Stimulated activated naive B cell treated with anti-CD40 and anti-IgM and Interleukin-4, amounts not matched to agents 10 μg/mL and 1 μg/mL and 100 μg/mL, for 72 hours (primary cell): ENCODE measurements at regions not wholly inside any gene's neighbourhood (a gene's known extent, or its start where the extent isn't known, plus 50 kb on each side); places are given as distances from the start of the nearest gene placed in this dataset.
A peak's percentile ranks its signal among the peaks of the same experiment; 100 is the strongest.

Experiments used
- ATAC-seq, 2 donors: fragments of 150-1000 bp; cut with Tn5 transposase; replicated peaks; 2 replicates each; pipeline ENCODE4 v1.10.0; 2021; ENCODE audit warnings: moderate library complexity in 1 of 2
- DNase-seq: peaks from one replicate; pipeline ENCODE4 v3.0.0; 2021
- H3K27ac Mint-ChIP-seq: one replicate; pipeline ENCODE4 v1.8.0; 2022; ENCODE audit warnings: mild to moderate bottlenecking, mixed read lengths
- H3K27me3 Mint-ChIP-seq, 2 donors: one replicate each; pipeline ENCODE4 v1.8.0; 2022; ENCODE audit warnings: mixed read lengths in 2 of 2
- H3K36me3 Mint-ChIP-seq, 2 donors: one replicate each; pipeline ENCODE4 v1.8.0; 2022; ENCODE audit warnings: mixed read lengths in 2 of 2, mild to moderate bottlenecking in 1 of 2
- H3K4me1 Mint-ChIP-seq, 2 donors: one replicate each; pipeline ENCODE4 v1.8.0; 2022; ENCODE audit warnings: mixed read lengths in 2 of 2, mild to moderate bottlenecking in 1 of 2
- H3K4me3 Mint-ChIP-seq, 2 donors: one replicate each; pipeline ENCODE4 v1.8.0; 2022; ENCODE audit warnings: mild to moderate bottlenecking in 2 of 2, mixed read lengths in 2 of 2, moderate library complexity in 1 of 2
- H3K9me3 Mint-ChIP-seq, 2 donors: one replicate each; pipeline ENCODE4 v1.8.0; 2022; ENCODE audit warnings: mixed read lengths in 2 of 2, mild to moderate bottlenecking in 1 of 2

DNA sequence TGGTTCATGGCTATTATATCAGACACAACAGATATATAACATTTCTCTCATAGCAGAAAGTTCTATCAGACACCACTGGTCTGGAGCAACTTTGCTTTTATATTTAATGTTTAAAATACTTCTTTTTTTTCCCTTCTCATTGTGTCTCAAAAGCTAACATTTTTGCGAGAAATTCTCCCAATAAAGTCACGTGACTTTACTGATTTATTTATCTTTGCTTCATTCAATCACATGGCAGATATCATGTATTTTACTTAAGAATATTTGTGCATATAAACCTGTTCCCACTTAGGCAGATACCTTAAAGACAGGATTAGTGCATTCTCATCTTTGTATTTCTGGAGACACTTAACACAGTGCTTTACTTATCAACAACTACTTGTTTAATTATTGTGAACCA, 1093.1 kb upstream of the LRRN3 start:
- H3K36me3 Mint-ChIP-seq, result no peaks in the 10 kb centered on the region
- no peaks in the 10 kb centered on the region for H3K4me1 Mint-ChIP-seq
- no peaks in the 10 kb centered on the region for H3K27me3 Mint-ChIP-seq
- H3K4me3 Mint-ChIP-seq, result no peak overlapping the region
- H3K9me3 Mint-ChIP-seq, result no peaks in the 10 kb centered on the region
- DNase-seq (no peak), ATAC-seq (no peak)
- no peak overlapping the region for H3K27ac Mint-ChIP-seq

DNA sequence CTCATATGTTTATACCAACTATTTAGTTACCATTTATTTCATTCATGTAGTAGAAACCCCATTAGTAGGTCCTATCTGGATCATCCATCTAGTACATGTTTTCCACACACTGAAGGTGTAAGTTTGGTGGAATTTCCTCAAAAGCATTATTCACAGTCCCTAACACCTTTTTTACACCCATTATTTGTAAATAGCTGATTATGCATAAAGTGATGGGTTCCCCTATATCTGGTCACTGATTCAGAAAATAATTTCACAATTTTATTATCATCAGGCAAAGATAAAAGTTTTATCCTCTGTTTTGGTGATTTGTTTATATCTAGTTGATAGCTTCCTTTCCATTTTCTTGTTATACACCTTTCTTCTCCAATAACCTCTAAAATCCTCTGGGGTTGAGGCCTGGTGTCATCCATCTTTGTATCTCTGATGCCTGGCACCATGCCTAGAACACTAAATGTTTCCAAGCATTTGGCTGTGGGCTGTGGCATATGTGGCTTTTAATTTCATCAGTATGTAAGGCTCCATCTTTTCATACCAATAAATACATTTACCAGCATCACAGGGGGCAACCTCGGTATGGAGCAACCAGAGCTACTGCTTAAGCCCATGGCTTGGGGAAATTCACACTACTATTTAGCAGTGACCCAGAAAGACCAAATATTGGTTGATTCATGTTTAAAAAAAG, 1089.5 kb upstream of the LRRN3 start:
- no peaks in the 10 kb centered on the region for H3K36me3 Mint-ChIP-seq
- H3K27ac Mint-ChIP-seq, result no peak overlapping the region
- H3K9me3 Mint-ChIP-seq, result no peaks in the 10 kb centered on the region
- DNase-seq, result no peak
- no peak overlapping the region for H3K4me3 Mint-ChIP-seq
- H3K4me1 Mint-ChIP-seq, result no peaks in the 10 kb centered on the region
- H3K27me3 Mint-ChIP-seq, result no peaks in the 10 kb centered on the region
- no peak for ATAC-seq

DNA sequence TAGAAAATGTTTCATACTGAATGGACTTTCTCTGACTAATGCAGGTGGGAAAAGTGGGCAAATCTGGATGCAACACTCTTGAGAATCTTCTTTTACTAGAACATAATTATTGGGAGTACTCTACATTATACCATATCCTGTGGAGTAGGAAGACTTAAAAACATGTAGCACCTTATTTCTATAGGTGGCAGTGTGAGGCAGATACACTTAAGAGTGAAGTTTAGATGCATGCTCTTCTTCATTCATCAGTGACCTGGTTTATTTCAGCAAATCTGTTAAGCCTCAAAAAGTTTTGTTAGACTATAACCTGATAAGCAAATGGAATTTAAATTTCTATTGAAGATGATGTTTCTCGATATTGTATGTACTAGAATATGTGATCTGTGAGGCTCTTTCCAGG, 1087.1 kb upstream of the LRRN3 start:
- Mint-ChIP-seq H3K4me1 (no peaks in the 10 kb centered on the region), H3K9me3 (no peaks in the 10 kb centered on the region), H3K27ac (no peak overlapping the region), H3K36me3 (no peaks in the 10 kb centered on the region), H3K4me3 (no peak overlapping the region), H3K27me3 (no peaks in the 10 kb centered on the region)
- DNase-seq (no peak), ATAC-seq (no peak)

DNA sequence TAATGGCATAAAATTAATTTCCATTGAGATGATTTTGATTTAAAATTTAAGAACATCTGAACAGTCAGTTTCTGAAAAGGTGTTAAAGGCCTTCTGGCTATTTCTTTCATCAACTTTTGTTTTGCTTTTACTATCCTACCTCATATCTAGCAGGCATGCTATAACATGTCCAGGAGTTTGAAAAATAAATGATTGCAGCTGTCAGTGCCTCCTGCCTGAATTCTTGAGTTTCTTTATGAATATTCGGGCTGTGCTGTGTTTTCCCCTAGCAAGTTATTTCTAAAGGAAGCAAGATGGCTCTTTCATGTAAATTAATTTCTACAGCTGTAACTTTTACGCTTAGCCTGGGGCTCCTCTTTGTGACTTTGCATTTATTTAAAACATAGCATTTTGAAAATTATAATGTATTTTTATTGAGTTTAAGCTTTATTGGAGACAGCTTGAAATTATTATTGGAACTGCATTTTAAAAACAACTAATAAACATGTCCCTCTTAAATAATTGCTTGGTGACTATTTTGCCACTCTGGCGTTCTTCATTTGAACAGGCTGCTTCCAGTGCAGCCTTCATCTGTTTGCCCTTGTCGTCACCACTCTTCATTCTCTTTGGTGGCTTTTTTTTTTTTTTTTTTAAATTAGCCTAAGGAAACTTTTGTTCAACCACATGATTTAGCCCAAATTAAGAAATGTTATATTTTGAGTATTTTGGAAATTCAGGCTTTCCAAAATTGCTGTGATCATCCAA, 1083.4 kb upstream of the LRRN3 start:
- Mint-ChIP-seq H3K36me3 (no peaks in the 10 kb centered on the region), H3K27me3 (no peaks in the 10 kb centered on the region), H3K4me3 (no peak overlapping the region), H3K9me3 (no peaks in the 10 kb centered on the region), H3K4me1 (no peaks in the 10 kb centered on the region), H3K27ac (no peak overlapping the region)
- ATAC-seq (no peak), DNase-seq (no peak)

DNA sequence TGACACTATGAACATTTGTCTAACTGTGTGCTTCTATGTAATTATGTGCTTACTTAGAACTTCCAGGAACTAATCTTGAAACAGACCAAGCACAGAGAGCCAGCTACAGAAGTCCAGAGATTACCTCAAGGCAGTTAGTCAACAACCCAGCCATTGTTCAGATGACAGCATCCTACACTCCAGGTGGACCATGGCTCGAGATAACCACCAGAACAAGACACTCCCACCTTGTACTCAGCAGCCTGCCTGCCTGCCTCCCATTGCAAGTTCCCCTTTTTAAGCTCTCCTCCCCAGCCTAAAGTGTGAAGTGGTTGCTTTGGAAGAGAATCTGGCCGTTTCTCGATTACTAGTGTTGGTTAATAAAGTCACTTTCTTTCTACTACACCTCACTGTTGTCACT, 1080.6 kb upstream of the LRRN3 start:
- H3K9me3 Mint-ChIP-seq, result no peaks in the 10 kb centered on the region
- H3K27me3 Mint-ChIP-seq, result no peaks in the 10 kb centered on the region
- no peak overlapping the region for H3K27ac Mint-ChIP-seq
- ATAC-seq (no peak), DNase-seq (no peak)
- H3K4me1 Mint-ChIP-seq, result no peaks in the 10 kb centered on the region
- H3K4me3 Mint-ChIP-seq, result no peak overlapping the region
- no peaks in the 10 kb centered on the region for H3K36me3 Mint-ChIP-seq

DNA sequence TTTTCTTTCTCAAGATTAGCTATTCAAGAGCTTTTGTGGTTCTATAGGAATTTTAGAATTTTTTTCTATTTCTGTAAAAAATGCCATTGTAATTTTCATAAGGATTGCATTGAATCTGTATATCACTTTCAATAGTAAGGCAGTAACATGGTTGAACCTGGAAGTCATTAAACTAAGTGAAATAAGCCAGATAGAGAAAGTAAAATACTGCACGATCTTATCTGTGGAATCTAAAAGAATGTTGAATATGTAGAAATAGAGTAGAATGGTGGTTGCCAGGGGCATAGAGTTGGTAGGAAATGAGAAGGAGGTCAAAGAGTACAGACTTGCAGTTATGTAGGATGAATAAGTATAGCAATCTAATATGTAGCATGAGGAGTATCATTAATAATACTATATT, 1073.5 kb upstream of the LRRN3 start:
- Mint-ChIP-seq H3K9me3 (peaks cover 0 to 6% of the 10 kb centered on the region in 2 donors), H3K4me1 (no peaks in the 10 kb centered on the region), H3K4me3 (no peak overlapping the region), H3K36me3 (no peaks in the 10 kb centered on the region), H3K27ac (no peak overlapping the region), H3K27me3 (no peaks in the 10 kb centered on the region)
- ATAC-seq, result no peak
- DNase-seq, result no peak

DNA sequence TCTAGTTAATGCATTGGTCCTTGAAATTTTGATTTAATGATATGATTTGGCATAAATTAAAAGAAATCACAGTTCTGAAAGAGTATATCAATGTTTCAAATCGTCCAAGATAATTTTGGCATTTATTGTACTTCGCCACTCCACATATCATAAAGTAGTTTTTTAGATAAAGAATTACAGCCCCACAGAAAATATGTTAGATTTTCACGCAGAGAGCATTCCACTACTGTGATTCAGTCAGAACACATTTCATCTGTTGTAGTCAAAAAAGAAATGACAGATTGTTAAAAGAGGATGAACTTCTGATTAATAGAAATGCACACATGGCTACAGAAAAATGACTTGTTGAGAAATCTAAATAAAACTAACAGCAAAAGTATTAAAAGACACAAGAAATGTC, 1063.5 kb upstream of the LRRN3 start:
- Mint-ChIP-seq H3K27ac (no peak overlapping the region), H3K4me1 (no peaks in the 10 kb centered on the region), H3K36me3 (no peaks in the 10 kb centered on the region), H3K4me3 (no peak overlapping the region), H3K27me3 (no peaks in the 10 kb centered on the region), H3K9me3 (peaks cover 0 to 3% of the 10 kb centered on the region in 2 donors)
- DNase-seq (no peak), ATAC-seq (no peak)

DNA sequence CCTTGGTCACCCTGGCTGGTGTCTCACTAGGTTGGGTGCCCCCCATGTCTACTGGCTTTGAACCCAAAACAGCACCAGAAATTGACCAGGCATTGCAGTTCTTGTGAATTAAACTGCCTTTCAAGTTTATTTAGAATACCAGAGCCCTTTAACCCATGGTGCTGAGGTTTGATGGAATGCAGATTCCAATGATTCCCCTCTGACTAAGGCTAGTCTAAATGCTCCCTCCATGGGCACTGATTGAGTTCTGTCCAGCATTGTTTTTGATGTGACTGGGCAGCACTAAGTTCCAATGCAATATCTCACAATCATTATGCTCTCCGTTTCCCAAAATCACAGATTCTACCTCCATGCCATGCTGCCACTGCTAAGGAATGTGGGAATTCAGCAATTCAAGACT, 1047.4 kb upstream of the LRRN3 start:
- DNase-seq (no peak), ATAC-seq (no peak)

DNA sequence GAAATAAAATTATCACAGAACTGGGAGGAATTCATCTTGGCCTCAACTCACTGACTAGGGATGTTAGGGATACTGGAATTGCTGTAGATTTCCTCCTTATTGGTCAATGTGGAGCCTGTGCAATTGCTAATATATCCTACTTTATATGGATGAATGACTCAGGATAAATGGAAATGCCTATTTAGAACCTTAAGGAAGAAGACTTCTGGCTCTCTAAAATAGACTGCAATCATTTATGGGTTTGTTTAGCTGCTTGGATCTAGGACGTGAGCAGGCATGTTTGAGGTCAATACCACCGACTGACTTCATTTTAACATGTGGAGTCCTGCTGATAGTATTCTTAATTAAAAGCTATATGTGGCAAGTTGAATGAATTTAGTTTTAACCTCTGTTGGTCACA, 1040.1 kb upstream of the LRRN3 start:
- Mint-ChIP-seq H3K4me1 (no peaks in the 10 kb centered on the region), H3K27me3 (no peaks in the 10 kb centered on the region), H3K27ac (no peak overlapping the region), H3K36me3 (no peaks in the 10 kb centered on the region), H3K9me3 (peaks cover 0 to 4% of the 10 kb centered on the region in 2 donors), H3K4me3 (no peak overlapping the region)
- ATAC-seq, result no peak
- DNase-seq, result no peak

More for the DNA sequence above, 1047.4 kb upstream of the LRRN3 start:
- Mint-ChIP-seq H3K36me3 (no peaks in the 10 kb centered on the region), H3K9me3 (peaks cover 0 to 4% of the 10 kb centered on the region in 2 donors), H3K4me1 (no peaks in the 10 kb centered on the region), H3K27me3 (no peaks in the 10 kb centered on the region), H3K4me3 (no peak overlapping the region), H3K27ac (no peak overlapping the region)

DNA sequence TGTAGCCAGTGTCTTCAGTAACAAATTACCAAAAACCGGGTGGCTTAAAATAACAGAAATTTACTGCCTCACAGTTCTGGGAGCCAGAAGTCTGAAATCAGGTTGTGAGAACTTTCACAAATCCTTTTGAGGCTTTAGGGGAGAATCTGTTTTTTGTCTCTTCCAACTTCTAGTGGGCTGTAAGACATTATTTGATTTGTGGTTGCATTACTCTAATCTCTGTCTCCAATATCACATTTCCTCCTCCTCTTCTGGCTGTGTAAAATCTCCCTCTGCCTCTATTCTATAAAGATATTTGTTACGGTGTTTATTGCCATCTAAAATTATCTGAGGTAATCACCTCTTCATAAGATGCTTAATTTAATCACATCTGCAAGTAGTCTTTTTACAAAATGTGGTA, 1039.6 kb upstream of the LRRN3 start:
- no peaks in the 10 kb centered on the region for H3K4me1 Mint-ChIP-seq
- no peaks in the 10 kb centered on the region for H3K27me3 Mint-ChIP-seq
- ATAC-seq, result no peak

DNA sequence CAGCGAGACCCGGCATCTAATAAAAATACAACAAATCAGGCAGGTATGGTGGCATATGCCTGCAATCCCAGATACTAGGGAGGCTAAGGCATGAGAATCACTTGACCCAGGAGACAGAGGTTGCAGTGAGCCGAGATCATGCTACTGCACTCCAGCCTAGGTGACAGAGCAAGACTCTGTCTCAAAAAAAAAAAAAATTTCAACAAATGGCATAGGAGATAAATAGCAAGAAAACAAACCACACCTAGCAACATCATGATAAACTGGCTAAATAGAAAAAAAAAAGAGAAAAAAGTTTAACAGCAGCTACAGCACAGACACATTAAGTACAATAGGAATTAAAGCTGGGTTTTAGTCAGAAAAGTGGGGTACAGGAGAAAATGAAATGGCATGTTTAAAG, 1034.6 kb upstream of the LRRN3 start:
- H3K4me1 Mint-ChIP-seq, result no peaks in the 10 kb centered on the region
- H3K9me3 Mint-ChIP-seq, result no peaks in the 10 kb centered on the region
- no peak overlapping the region for H3K27ac Mint-ChIP-seq
- no peak for ATAC-seq
- no peak overlapping the region for H3K4me3 Mint-ChIP-seq
- no peaks in the 10 kb centered on the region for H3K36me3 Mint-ChIP-seq
- DNase-seq, result no peak
- H3K27me3 Mint-ChIP-seq, result no peaks in the 10 kb centered on the region

More for the DNA sequence above, 1039.6 kb upstream of the LRRN3 start:
- Mint-ChIP-seq H3K27ac (no peak overlapping the region), H3K4me3 (no peak overlapping the region), H3K9me3 (peaks cover 0 to 4% of the 10 kb centered on the region in 2 donors), H3K36me3 (no peaks in the 10 kb centered on the region)
- DNase-seq, result no peak

DNA sequence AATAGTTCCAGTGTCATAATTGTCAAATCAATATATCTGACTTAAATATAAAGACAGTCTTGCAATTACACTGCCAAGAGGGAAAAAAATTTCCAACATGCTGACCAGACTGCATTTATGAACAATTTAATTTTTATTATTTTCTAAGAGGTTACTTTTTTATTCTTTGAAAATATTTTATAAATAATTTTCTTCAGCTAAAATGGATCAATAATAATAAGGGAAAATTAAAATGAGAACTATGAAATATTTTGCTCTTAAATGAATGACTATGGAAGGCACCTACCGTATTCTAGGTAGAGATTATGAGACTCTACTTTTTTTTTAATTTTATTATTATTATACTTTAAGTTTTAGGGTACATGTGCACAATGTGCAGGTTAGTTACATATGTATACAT, 1032.5 kb upstream of the LRRN3 start:
- DNase-seq (no peak), ATAC-seq (no peak)
- Mint-ChIP-seq H3K27me3 (no peaks in the 10 kb centered on the region), H3K27ac (no peak overlapping the region), H3K9me3 (no peaks in the 10 kb centered on the region), H3K36me3 (no peaks in the 10 kb centered on the region), H3K4me1 (no peaks in the 10 kb centered on the region), H3K4me3 (no peak overlapping the region)

DNA sequence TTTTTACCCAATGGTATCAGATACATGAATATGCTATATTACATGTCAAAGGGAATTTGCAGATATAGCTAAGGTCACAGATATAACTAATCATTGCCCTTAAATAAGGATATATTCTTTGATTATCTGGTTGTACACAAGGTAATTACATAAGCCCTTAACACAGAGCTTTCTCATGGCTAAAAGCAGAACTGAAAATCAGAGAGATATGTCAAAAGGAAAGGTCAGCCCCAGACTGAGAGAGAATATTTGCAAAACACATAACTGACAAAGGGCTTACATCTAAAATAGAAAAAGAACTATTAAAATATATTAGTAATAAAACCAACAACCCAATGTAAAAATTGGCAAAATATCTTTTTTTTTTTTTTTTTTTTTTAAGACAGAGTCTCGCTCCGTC, 1029.5 kb upstream of the LRRN3 start:
- Mint-ChIP-seq H3K27me3 (no peaks in the 10 kb centered on the region), H3K36me3 (no peaks in the 10 kb centered on the region), H3K9me3 (peaks cover 0 to 3% of the 10 kb centered on the region in 2 donors), H3K4me1 (no peaks in the 10 kb centered on the region), H3K4me3 (no peak overlapping the region), H3K27ac (no peak overlapping the region)
- DNase-seq (no peak), ATAC-seq (peak; percentile 43 to 51)

DNA sequence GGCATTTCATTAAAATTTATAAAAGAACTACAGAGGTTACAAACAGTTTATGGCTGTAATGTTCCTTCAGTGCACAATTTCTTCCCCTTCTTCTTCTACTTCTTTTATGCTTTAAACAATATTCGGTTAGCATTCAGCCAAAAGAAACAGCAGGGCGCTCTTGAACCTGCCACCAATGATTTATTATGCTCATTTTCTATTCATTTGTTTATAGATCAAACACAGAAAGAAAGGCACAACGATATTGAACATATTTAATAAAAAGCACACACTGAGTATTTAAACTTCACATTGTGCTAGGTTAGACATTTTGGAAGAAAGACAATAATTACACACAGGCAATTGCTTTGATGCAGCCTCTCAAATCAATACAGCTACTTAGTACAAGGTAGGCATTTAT, 1025.8 kb upstream of the LRRN3 start:
- H3K27ac Mint-ChIP-seq, result no peak overlapping the region
- DNase-seq (no peak), ATAC-seq (no peak)
- no peaks in the 10 kb centered on the region for H3K27me3 Mint-ChIP-seq
- no peak overlapping the region for H3K4me3 Mint-ChIP-seq
- H3K4me1 Mint-ChIP-seq, result no peaks in the 10 kb centered on the region
- no peaks in the 10 kb centered on the region for H3K36me3 Mint-ChIP-seq
- H3K9me3 Mint-ChIP-seq, result peaks cover 3 to 5% of the 10 kb centered on the region in 2 donors

DNA sequence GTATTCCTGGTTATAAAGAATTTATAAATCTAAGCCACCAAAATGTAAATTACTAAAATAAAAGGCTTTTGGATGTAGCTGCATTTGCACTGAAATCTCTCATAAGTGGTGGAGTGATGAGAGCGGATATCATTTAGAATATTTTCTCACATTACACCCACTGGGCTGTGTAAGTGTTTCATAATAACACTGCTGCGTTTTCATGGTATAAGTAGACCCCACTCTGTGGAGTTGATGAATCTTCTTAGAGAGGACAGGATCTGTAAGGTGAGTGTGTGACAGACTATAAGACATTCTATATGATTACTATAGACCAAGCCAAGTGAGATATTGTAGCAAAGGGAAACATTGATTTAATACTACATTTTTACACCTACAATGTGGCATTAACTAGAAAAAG, 1024.1 kb upstream of the LRRN3 start:
- Mint-ChIP-seq H3K36me3 (peaks cover 0 to 2% of the 10 kb centered on the region in 2 donors), H3K27me3 (no peaks in the 10 kb centered on the region), H3K4me1 (no peaks in the 10 kb centered on the region), H3K4me3 (no peak overlapping the region), H3K9me3 (peaks cover 3 to 8% of the 10 kb centered on the region in 2 donors), H3K27ac (no peak overlapping the region)
- ATAC-seq, result no peak
- no peak for DNase-seq
